ENCODE measurements at regions not wholly inside any gene's neighbourhood (a gene's known extent, or its start where the extent isn't known, plus 50 kb on each side); places are given as distances from the start of the nearest gene placed in this dataset.

DNA sequence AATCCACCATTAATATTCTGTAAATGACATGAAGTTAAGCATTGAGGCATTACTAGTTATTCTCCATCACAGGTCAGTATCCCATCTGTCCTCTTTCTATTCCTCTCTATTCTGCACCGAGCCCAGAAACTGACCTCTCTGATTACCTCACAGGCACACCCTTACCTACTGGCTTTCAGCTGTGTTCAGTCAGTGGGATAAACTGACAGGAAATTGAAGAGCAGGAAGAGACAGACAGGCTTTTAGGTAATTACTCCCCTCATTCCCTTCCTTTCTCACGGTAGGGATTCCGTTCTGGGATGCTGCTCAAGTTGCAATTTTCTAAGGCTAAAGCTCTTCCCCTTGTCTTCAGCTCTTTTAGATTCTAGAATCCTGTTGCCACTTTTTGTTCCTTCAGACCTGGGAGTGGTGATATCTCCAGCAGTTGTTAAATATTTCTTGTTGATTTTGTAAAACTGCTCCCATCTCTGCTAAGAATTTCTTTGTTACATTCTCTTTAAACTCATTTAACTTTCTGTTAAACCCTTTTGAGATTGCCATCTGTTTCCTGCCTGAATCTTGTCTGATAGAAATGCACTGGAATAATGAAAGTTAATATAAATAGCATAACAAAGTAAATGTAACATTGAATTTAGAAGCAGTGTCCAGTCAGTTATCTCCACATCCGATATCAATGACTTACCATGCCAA is 1063.4 kb downstream of the PLA2G4A start:
- TF ChIP-seq, protein P1, sequence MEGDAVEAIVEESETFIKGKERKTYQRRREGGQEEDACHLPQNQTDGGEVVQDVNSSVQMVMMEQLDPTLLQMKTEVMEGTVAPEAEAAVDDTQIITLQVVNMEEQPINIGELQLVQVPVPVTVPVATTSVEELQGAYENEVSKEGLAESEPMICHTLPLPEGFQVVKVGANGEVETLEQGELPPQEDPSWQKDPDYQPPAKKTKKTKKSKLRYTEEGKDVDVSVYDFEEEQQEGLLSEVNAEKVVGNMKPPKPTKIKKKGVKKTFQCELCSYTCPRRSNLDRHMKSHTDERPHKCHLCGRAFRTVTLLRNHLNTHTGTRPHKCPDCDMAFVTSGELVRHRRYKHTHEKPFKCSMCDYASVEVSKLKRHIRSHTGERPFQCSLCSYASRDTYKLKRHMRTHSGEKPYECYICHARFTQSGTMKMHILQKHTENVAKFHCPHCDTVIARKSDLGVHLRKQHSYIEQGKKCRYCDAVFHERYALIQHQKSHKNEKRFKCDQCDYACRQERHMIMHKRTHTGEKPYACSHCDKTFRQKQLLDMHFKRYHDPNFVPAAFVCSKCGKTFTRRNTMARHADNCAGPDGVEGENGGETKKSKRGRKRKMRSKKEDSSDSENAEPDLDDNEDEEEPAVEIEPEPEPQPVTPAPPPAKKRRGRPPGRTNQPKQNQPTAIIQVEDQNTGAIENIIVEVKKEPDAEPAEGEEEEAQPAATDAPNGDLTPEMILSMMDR (IDR thresholded peaks at IDR 0.05) = no peak
- TF ChIP-seq POLR2A (IDR thresholded peaks at IDR 0.05) = no peak
